ENCODE measurements at regions not wholly inside any gene's neighbourhood (a gene's known extent, or its start where the extent isn't known, plus 50 kb on each side); places are given as distances from the start of the nearest gene placed in this dataset.

- no peak for TF ChIP-seq CTCF (IDR thresholded peaks at IDR 0.05; ENCODE audit: low read depth, low read length)
- in situ Hi-C loops (cut with HindIII; ENCODE audit: low sequenced_read_pairs) = no loop called here
- H3K4me3 ChIP-seq (ENCODE audit: low read depth, low read length) = no peak overlapping the region
- peak; percentile 19 for DNase-seq (ENCODE audit: low read depth, low spot score)
These were observed 60.0 kb upstream of the ATP5PO start for GRCh38 chr21:33975548-33976081.

GRCh38 chr21:33974513-33975468 lies 59.2 kb upstream of the ATP5PO start:
- no peak overlapping the region for H3K4me3 ChIP-seq (ENCODE audit: low read depth, low read length)
- in situ Hi-C loops (cut with HindIII; ENCODE audit: low sequenced_read_pairs) = no loop called here
- DNase-seq (ENCODE audit: low read depth, low spot score) = no peak
- no peak for TF ChIP-seq CTCF (IDR thresholded peaks at IDR 0.05; ENCODE audit: low read depth, low read length)

- no peak for TF ChIP-seq CTCF (IDR thresholded peaks at IDR 0.05; ENCODE audit: low read depth, low read length)
- no peak for DNase-seq (ENCODE audit: low read depth, low spot score)
- H3K4me3 ChIP-seq (ENCODE audit: low read depth, low read length) = no peak overlapping the region
- in situ Hi-C loops (cut with HindIII; ENCODE audit: low sequenced_read_pairs) = no loop called here
These were observed 57.7 kb upstream of the ATP5PO start for GRCh38 chr21:33973268-33973667.

- no peak overlapping the region for H3K4me3 ChIP-seq (ENCODE audit: low read depth, low read length)
- no peak for DNase-seq (ENCODE audit: low read depth, low spot score)
- TF ChIP-seq CTCF (IDR thresholded peaks at IDR 0.05; ENCODE audit: low read depth, low read length) = no peak
- in situ Hi-C loops (cut with HindIII; ENCODE audit: low sequenced_read_pairs) = no loop called here
These were observed 56.9 kb upstream of the ATP5PO start for GRCh38 chr21:33972539-33972938.

GRCh38 chr21:33971492-33972013 lies 55.9 kb upstream of the ATP5PO start:
- H3K4me3 ChIP-seq (ENCODE audit: low read depth, low read length) = no peak overlapping the region
- DNase-seq (ENCODE audit: low read depth, low spot score) = peak; percentile 54
- in situ Hi-C loops (cut with HindIII; ENCODE audit: low sequenced_read_pairs) = no loop called here
- TF ChIP-seq CTCF (IDR thresholded peaks at IDR 0.05; ENCODE audit: low read depth, low read length) = no peak

- no peak for TF ChIP-seq CTCF (IDR thresholded peaks at IDR 0.05; ENCODE audit: low read depth, low read length)
- in situ Hi-C loops (cut with HindIII; ENCODE audit: low sequenced_read_pairs) = no loop called here
- H3K4me3 ChIP-seq (ENCODE audit: low read depth, low read length) = no peak overlapping the region
- DNase-seq (ENCODE audit: low read depth, low spot score) = no peak
These were observed 54.0 kb upstream of the ATP5PO start for GRCh38 chr21:33969581-33969980.
